Liver (tissue), 3 donors: ENCODE measurements at regions not wholly inside any gene's neighbourhood (a gene's known extent, or its start where the extent isn't known, plus 50 kb on each side); places are given as distances from the start of the nearest gene placed in this dataset.

Experiments used
- SP1 ChIP-seq: IDR thresholded peaks from 2 replicates; pipeline ENCODE4 v1.6.1; 2018; ENCODE audit warnings: antibody characterized with exemption, mild to moderate bottlenecking
- TF ChIP-seq, protein P1 (sequence below): fragments of 150-350 bp; IDR thresholded peaks from 2 replicates; pipeline ENCODE4 v1.5.1; 2017; ENCODE audit warnings: improper control_type of control experiment, low read depth, low read length; ENCODE audit not compliant: missing input control
- TF ChIP-seq, protein P2 (sequence below): IDR thresholded peaks from 2 replicates; pipeline ENCODE4 v1.6.1; 2016; ENCODE audit warnings: antibody characterized with exemption
- donor health status: healthy.
- donor health status: healthy.

DNA sequence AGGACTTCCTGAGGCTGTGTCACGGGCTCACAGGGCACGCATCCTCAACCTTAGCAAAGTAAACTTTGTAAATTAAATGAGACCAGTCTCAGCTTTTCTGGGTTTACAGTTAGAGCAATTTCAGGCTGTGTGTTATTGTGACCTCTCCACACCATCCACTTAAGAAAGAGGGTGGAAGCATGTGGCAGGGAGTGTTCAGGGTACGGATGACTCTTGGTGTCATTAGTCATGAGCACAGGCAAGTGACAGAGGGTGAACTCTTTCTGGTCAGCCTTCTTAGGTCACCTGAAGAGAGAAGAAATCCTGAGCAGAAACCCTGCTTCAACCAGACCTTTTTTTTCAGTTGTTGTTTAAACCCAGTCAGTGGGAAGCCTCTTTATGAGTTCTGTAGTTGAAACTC lies 207.9 kb downstream of the ICOS start:
- TF ChIP-seq, protein P1, sequence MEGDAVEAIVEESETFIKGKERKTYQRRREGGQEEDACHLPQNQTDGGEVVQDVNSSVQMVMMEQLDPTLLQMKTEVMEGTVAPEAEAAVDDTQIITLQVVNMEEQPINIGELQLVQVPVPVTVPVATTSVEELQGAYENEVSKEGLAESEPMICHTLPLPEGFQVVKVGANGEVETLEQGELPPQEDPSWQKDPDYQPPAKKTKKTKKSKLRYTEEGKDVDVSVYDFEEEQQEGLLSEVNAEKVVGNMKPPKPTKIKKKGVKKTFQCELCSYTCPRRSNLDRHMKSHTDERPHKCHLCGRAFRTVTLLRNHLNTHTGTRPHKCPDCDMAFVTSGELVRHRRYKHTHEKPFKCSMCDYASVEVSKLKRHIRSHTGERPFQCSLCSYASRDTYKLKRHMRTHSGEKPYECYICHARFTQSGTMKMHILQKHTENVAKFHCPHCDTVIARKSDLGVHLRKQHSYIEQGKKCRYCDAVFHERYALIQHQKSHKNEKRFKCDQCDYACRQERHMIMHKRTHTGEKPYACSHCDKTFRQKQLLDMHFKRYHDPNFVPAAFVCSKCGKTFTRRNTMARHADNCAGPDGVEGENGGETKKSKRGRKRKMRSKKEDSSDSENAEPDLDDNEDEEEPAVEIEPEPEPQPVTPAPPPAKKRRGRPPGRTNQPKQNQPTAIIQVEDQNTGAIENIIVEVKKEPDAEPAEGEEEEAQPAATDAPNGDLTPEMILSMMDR, result no peak
- no peak for TF ChIP-seq SP1
- TF ChIP-seq, protein P2, sequence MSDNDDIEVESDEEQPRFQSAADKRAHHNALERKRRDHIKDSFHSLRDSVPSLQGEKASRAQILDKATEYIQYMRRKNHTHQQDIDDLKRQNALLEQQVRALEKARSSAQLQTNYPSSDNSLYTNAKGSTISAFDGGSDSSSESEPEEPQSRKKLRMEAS, result no peak
